PC-9 (cell line): ENCODE measurements at regions not wholly inside any gene's neighbourhood (a gene's known extent, or its start where the extent isn't known, plus 50 kb on each side); places are given as distances from the start of the nearest gene placed in this dataset.

Experiments used
- BruUV-seq: library from RNA; stranded (reverse); fragments of 400-500 nt; replicated peaks from 2 replicates; lab custom pipeline; 2021; lab: Mats Ljungman, UMichigan
- CTCF ChIA-PET: fragments of 300-600 bp; sonication (Branson Sonifier 250); formaldehyde crosslinking; loops from one replicate; lab custom pipeline; 2022; ENCODE audit warnings: antibody characterized with exemption; lab: Charles Lee
- POLR2A ChIA-PET: fragments of 300-600 bp; sonication (Branson Sonifier 250); formaldehyde crosslinking; loops from one replicate; lab custom pipeline; 2022; ENCODE audit warnings: antibody characterized with exemption; ENCODE audit not compliant: unreplicated experiment; lab: Charles Lee
- DNase-seq, 2 experiments: peaks; one replicate each; pipeline versions ENCODE4 v3.0.0 to v3.0.0-alpha.2; 2015 to 2022; ENCODE audit warnings: mixed read lengths in 1 of 2
- H2AFZ ChIP-seq: fragments of 200-600 bp; sonication (generic); 2 replicates; pipeline ENCODE4 v1.8.1; 2017; ENCODE audit warnings: antibody characterized with exemption
- H3F3A ChIP-seq: fragments of 200-600 bp; sonication (generic); 2 replicates; pipeline ENCODE4 v1.8.1; 2017; ENCODE audit warnings: antibody characterized with exemption, mild to moderate bottlenecking, low read depth; ENCODE audit not compliant: insufficient read depth
- H3K27ac ChIP-seq: fragments of 200-600 bp; sonication (generic); 2 replicates; pipeline ENCODE4 v1.6.1; 2016; ENCODE audit warnings: mixed run types
- H3K27me3 ChIP-seq: fragments of 200-600 bp; sonication (generic); 2 replicates; pipeline ENCODE4 v1.6.1; 2016; ENCODE audit warnings: low read depth, mixed run types; ENCODE audit not compliant: insufficient read depth
- H3K36me3 ChIP-seq: fragments of 200-600 bp; sonication (generic); 2 replicates; pipeline ENCODE4 v1.6.1; 2016; ENCODE audit warnings: low read depth, mixed run types
- H3K4me1 ChIP-seq: fragments of 200-600 bp; sonication (generic); replicated peaks from 2 replicates; pipeline ENCODE4 v1.6.1; 2016; ENCODE audit warnings: mixed run types; ENCODE audit not compliant: insufficient read depth
- H3K4me2 ChIP-seq: fragments of 200-600 bp; sonication (generic); 2 replicates; pipeline ENCODE4 v1.6.1; 2017; ENCODE audit warnings: mixed run types
- H3K4me3 ChIP-seq: fragments of 200-600 bp; sonication (generic); 2 replicates; pipeline ENCODE4 v1.6.1; 2016; ENCODE audit warnings: mixed run types
- H3K79me2 ChIP-seq: fragments of 200-600 bp; sonication (generic); 2 replicates; pipeline ENCODE4 v1.6.1; 2017; ENCODE audit warnings: low read depth, mixed run types
- H3K9me2 ChIP-seq: fragments of 200-600 bp; sonication (generic); 2 replicates; pipeline ENCODE4 v1.8.1; 2017; ENCODE audit warnings: mild to moderate bottlenecking; ENCODE audit not compliant: insufficient read depth
- H3K9me3 ChIP-seq: fragments of 200-600 bp; sonication (generic); 2 replicates; pipeline ENCODE4 v1.8.1; 2016; ENCODE audit warnings: low read depth; ENCODE audit not compliant: insufficient read depth
- H4K20me1 ChIP-seq: fragments of 200-600 bp; sonication (generic); 2 replicates; pipeline ENCODE4 v1.8.1; 2017; ENCODE audit not compliant: insufficient read depth
- CTCF ChIP-seq: fragments of 200-600 bp; sonication (generic); conservative IDR thresholded peaks from 2 replicates; pipeline ENCODE4 v1.6.1; 2017; ENCODE audit warnings: mixed run types, antibody characterized with exemption, mild to moderate bottlenecking, moderate library complexity
- EZH2 ChIP-seq: fragments of 200-600 bp; sonication (generic); IDR thresholded peaks from 2 replicates; pipeline ENCODE4 v1.8.0; 2017; ENCODE audit warnings: antibody characterized with exemption, low read depth
- intact Hi-C: fragments of 100-400 bp; cut with micrococcal nuclease; formaldehyde crosslinking; loops from one replicate; pipeline ENCODE4 v1.10.0; 2022; ENCODE audit not compliant: unreplicated experiment

GRCh38 chr16:50932348-50932935 lies 190.6 kb downstream of the CYLD start:
- BruUV-seq = no TSS peak
- H3K4me2 ChIP-seq = no peak overlapping the region
- H3F3A ChIP-seq = no peaks in the 10 kb centered on the region
- H3K4me3 ChIP-seq = no peak overlapping the region
- peaks cover 59% of the 10 kb centered on the region for H3K27me3 ChIP-seq
- no peak overlapping the region for H3K27ac ChIP-seq
- H3K9me3 ChIP-seq = no peaks in the 10 kb centered on the region
- no peak for TF ChIP-seq EZH2
- TF ChIP-seq CTCF = no peak
- DNase-seq = no peak
- ChIA-PET CTCF (no interaction called here), POLR2A (no interaction called here)
- H4K20me1 ChIP-seq = no peaks in the 10 kb centered on the region
- H2AFZ ChIP-seq = no peak overlapping the region
- intact Hi-C loops = no loop called here
- no peaks in the 10 kb centered on the region for H3K9me2 ChIP-seq
- no peaks in the 10 kb centered on the region for H3K79me2 ChIP-seq
- no peaks in the 10 kb centered on the region for H3K4me1 ChIP-seq
- H3K36me3 ChIP-seq = no peaks in the 10 kb centered on the region

- H3K4me1 ChIP-seq = no peaks in the 10 kb centered on the region
- TF ChIP-seq EZH2 = no peak
- no peak for TF ChIP-seq CTCF
- H3K27ac ChIP-seq = no peak overlapping the region
- H3K4me3 ChIP-seq = no peak overlapping the region
- no peak overlapping the region for H3K4me2 ChIP-seq
- no peaks in the 10 kb centered on the region for H3K36me3 ChIP-seq
- H4K20me1 ChIP-seq = no peaks in the 10 kb centered on the region
- no peaks in the 10 kb centered on the region for H3K79me2 ChIP-seq
- no peak overlapping the region for H2AFZ ChIP-seq
- ChIA-PET POLR2A (no interaction called here), CTCF (no interaction called here)
- no peaks in the 10 kb centered on the region for H3K9me3 ChIP-seq
- H3K27me3 ChIP-seq = peaks cover 67% of the 10 kb centered on the region
- BruUV-seq = no TSS peak
- intact Hi-C loops = no loop called here
- H3F3A ChIP-seq = no peaks in the 10 kb centered on the region
- no peaks in the 10 kb centered on the region for H3K9me2 ChIP-seq
- no peak for DNase-seq
These were observed 186.2 kb downstream of the CYLD start for GRCh38 chr16:50928065-50928464.

- CTCF ChIA-PET = no interaction called here
- Histone ChIP-seq H2AFZ (no peak overlapping the region), H4K20me1 (no peaks in the 10 kb centered on the region), H3K27me3 (peaks cover 64% of the 10 kb centered on the region), H3K9me2 (no peaks in the 10 kb centered on the region), H3K79me2 (no peaks in the 10 kb centered on the region), H3F3A (no peaks in the 10 kb centered on the region), H3K9me3 (no peaks in the 10 kb centered on the region), H3K4me2 (no peak overlapping the region), H3K27ac (no peak overlapping the region), H3K4me3 (no peak overlapping the region), H3K4me1 (no peaks in the 10 kb centered on the region), H3K36me3 (no peaks in the 10 kb centered on the region)
- TF ChIP-seq EZH2 = no peak
- DNase-seq = no peak
- BruUV-seq = no TSS peak
- intact Hi-C loops = no loop called here
- POLR2A ChIA-PET = no interaction called here
These were observed 184.0 kb downstream of the CYLD start for GRCh38 chr16:50925758-50926357.
